ENCODE measurements at regions not wholly inside any gene's neighbourhood (a gene's known extent, or its start where the extent isn't known, plus 50 kb on each side); places are given as distances from the start of the nearest gene placed in this dataset.

DNA sequence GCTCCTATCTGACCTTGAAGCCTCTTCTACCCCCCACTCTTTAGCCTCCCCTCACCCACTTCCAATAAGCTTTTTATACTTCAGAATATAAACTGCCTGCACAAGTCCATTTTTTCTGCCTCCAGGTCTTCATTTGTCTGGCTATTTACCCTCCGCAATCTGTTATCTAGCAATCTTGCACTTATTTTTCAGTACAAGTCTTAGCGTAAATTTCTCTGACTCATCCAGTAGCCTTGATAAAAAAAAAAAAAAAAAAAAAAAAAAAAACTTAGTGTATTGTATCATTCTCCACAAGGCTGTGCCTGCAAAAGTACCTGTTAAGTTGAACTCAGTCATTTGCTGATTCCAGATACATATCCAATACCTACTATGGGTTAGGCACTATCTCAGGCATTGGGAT lies 219.5 kb upstream of the DKK2 start:
- 88 to 94% methylated on average over 2 of the region's 2 CpGs for WGBS, 2 donors

DNA sequence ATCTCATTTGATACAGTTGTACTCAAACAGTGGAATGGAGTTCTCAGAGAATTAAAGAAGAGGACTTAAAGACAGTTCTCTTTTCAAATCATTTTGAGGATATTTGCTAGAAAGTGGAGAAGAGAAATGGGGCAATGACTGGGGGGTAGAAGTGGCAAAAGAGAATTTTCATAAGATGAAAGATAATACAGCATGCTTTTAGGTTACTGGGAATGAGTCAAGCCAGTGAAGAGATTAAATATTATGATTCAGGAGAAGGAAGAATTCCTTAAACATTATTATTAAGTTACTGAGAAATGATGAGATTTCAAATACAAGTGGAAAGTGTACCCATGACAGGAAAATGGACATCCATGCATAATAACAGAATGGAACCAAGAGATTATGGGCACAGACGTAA lies 219.0 kb upstream of the DKK2 start:
- H3K4me3 ChIP-seq: no peak overlapping the region
- H3K27me3 ChIP-seq: no peaks in the 10 kb centered on the region
- H3K27ac ChIP-seq: no peak overlapping the region
- no peak for DNase-seq
- WGBS, 2 donors: 89 to 93% methylated on average over 1 of the region's 1 CpG
- intact Hi-C loops (cut with DNase I): loop anchor here (10.0 kb wide), 1 partner anchor 90 kb away; no protein-coding TSS in a partner anchor
- TF ChIP-seq POLR2AphosphoS5 (IDR thresholded peaks at IDR 0.05): no peak
- TF ChIP-seq, protein P1, sequence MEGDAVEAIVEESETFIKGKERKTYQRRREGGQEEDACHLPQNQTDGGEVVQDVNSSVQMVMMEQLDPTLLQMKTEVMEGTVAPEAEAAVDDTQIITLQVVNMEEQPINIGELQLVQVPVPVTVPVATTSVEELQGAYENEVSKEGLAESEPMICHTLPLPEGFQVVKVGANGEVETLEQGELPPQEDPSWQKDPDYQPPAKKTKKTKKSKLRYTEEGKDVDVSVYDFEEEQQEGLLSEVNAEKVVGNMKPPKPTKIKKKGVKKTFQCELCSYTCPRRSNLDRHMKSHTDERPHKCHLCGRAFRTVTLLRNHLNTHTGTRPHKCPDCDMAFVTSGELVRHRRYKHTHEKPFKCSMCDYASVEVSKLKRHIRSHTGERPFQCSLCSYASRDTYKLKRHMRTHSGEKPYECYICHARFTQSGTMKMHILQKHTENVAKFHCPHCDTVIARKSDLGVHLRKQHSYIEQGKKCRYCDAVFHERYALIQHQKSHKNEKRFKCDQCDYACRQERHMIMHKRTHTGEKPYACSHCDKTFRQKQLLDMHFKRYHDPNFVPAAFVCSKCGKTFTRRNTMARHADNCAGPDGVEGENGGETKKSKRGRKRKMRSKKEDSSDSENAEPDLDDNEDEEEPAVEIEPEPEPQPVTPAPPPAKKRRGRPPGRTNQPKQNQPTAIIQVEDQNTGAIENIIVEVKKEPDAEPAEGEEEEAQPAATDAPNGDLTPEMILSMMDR (IDR thresholded peaks at IDR 0.05): no peak
- TF ChIP-seq POLR2A (IDR thresholded peaks at IDR 0.05): no peak
- no peak for TF ChIP-seq EP300 (IDR thresholded peaks at IDR 0.05)
- no peaks in the 10 kb centered on the region for H3K36me3 ChIP-seq
- peaks cover 0 to 13% (median 5%) of the 10 kb centered on the region in 4 donors for H3K4me1 ChIP-seq
- no peaks in the 10 kb centered on the region for H3K9me3 ChIP-seq

More for the DNA sequence above, 219.5 kb upstream of the DKK2 start:
- no peaks in the 10 kb centered on the region for H3K27me3 ChIP-seq
- H3K27ac ChIP-seq: no peak overlapping the region
- H3K36me3 ChIP-seq: no peaks in the 10 kb centered on the region
- no peaks in the 10 kb centered on the region for H3K9me3 ChIP-seq
- DNase-seq: no peak
- peaks cover 0 to 13% (median 5%) of the 10 kb centered on the region in 4 donors for H3K4me1 ChIP-seq
- no peak overlapping the region for H3K4me3 ChIP-seq
- no peak for TF ChIP-seq EP300 (IDR thresholded peaks at IDR 0.05)
- no peak for TF ChIP-seq POLR2AphosphoS5 (IDR thresholded peaks at IDR 0.05)
- no peak for TF ChIP-seq POLR2A (IDR thresholded peaks at IDR 0.05)
- TF ChIP-seq, protein P1 (IDR thresholded peaks at IDR 0.05): no peak
- intact Hi-C loops (cut with DNase I): loop anchor here (10.0 kb wide), 1 partner anchor 89 kb away; no protein-coding TSS in a partner anchor

GRCh38 chr4:107253579-107254068 lies 217.5 kb upstream of the DKK2 start:
- no peaks in the 10 kb centered on the region for H3K27me3 ChIP-seq
- peaks cover 0 to 13% (median 5%) of the 10 kb centered on the region in 4 donors for H3K4me1 ChIP-seq
- no peak for DNase-seq
- no peak for TF ChIP-seq EP300 (IDR thresholded peaks at IDR 0.05)
- TF ChIP-seq POLR2AphosphoS5 (IDR thresholded peaks at IDR 0.05): no peak
- TF ChIP-seq, protein P1 (IDR thresholded peaks at IDR 0.05): no peak
- H3K36me3 ChIP-seq: no peaks in the 10 kb centered on the region
- H3K4me3 ChIP-seq: no peak overlapping the region
- intact Hi-C loops (cut with DNase I): loop anchor here (10.0 kb wide), 1 partner anchor 91 kb away; no protein-coding TSS in a partner anchor
- 61 to 79% methylated on average over 3 of the region's 3 CpGs for WGBS, 2 donors
- no peak overlapping the region for H3K27ac ChIP-seq
- peaks cover 0 to 2% (median 0%) of the 10 kb centered on the region in 4 donors for H3K9me3 ChIP-seq

DNA sequence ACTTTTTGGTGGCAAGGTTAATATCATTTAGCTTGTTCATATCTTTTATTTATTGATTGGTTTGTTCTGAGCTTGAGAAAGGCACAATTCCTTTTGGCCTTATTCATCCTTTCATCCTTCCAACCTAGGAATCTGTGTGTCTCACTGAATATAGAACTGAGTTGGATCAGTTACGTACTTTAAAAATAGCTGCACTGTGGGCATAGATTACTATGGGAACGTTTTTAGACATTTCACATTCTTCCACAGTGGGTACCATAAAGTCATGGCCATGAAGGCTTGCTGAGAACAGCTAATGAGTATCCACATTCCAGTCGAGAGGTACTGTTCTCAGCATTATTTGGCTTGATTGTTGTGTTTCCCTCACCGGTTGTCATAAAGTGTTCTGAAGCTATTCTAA lies 217.0 kb upstream of the DKK2 start:
- H3K36me3 ChIP-seq: no peaks in the 10 kb centered on the region
- no peak for DNase-seq
- no peak overlapping the region for H3K27ac ChIP-seq
- no peak overlapping the region for H3K4me3 ChIP-seq
- H3K4me1 ChIP-seq: peaks cover 0 to 17% (median 10%) of the 10 kb centered on the region in 4 donors
- intact Hi-C loops (cut with DNase I): loop anchor here (10.0 kb wide), 1 partner anchor 92 kb away; no protein-coding TSS in a partner anchor
- no peak for TF ChIP-seq POLR2A (IDR thresholded peaks at IDR 0.05)
- no peak for TF ChIP-seq EP300 (IDR thresholded peaks at IDR 0.05)
- TF ChIP-seq, protein P1 (IDR thresholded peaks at IDR 0.05): no peak
- no peak for TF ChIP-seq POLR2AphosphoS5 (IDR thresholded peaks at IDR 0.05)
- H3K27me3 ChIP-seq: no peaks in the 10 kb centered on the region
- WGBS, 2 donors: 47 to 68% methylated on average over 4 of the region's 4 CpGs
- peaks cover 0 to 2% (median 0%) of the 10 kb centered on the region in 4 donors for H3K9me3 ChIP-seq
